ENCODE measurements at regions not wholly inside any gene's neighbourhood (a gene's known extent, or its start where the extent isn't known, plus 50 kb on each side); places are given as distances from the start of the nearest gene placed in this dataset.

DNA sequence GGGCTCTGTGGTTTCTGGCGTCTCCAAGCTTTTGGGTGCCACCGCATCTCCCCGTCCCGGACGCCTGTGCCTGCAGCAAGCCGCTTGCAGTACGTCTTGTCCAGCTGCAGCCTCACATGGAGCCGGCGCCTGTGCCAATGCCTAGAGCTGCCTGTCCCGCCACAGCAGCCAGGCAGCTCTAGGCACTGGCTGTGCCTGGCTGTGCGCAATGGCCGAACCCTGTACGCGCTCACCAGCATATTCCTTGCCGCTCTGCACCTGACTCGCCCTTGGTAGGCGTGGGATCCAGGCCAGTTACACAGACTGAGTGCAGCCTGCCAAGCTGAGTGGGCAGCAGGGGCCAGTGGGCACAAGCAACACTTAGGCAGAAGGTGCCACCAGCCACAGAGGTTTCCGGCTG is 381.2 kb upstream of the SORCS1 start:
- no peaks in the 10 kb centered on the region for H3K27me3 ChIP-seq
- intact Hi-C loops (cut with DNase I; ENCODE audit: low total_unique reads), result no loop called here
- H3K4me3 ChIP-seq, result no peak overlapping the region
- no peaks in the 10 kb centered on the region for H3K9me3 ChIP-seq
- H3K4me1 ChIP-seq, result no peaks in the 10 kb centered on the region
- H3K36me3 ChIP-seq, result no peaks in the 10 kb centered on the region
- no peak overlapping the region for H3K27ac ChIP-seq
- no peak for DNase-seq
- TF ChIP-seq, protein P1, sequence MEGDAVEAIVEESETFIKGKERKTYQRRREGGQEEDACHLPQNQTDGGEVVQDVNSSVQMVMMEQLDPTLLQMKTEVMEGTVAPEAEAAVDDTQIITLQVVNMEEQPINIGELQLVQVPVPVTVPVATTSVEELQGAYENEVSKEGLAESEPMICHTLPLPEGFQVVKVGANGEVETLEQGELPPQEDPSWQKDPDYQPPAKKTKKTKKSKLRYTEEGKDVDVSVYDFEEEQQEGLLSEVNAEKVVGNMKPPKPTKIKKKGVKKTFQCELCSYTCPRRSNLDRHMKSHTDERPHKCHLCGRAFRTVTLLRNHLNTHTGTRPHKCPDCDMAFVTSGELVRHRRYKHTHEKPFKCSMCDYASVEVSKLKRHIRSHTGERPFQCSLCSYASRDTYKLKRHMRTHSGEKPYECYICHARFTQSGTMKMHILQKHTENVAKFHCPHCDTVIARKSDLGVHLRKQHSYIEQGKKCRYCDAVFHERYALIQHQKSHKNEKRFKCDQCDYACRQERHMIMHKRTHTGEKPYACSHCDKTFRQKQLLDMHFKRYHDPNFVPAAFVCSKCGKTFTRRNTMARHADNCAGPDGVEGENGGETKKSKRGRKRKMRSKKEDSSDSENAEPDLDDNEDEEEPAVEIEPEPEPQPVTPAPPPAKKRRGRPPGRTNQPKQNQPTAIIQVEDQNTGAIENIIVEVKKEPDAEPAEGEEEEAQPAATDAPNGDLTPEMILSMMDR (IDR thresholded peaks at IDR 0.05), result no peak
- no peak for TF ChIP-seq POLR2A (IDR thresholded peaks at IDR 0.05)

DNA sequence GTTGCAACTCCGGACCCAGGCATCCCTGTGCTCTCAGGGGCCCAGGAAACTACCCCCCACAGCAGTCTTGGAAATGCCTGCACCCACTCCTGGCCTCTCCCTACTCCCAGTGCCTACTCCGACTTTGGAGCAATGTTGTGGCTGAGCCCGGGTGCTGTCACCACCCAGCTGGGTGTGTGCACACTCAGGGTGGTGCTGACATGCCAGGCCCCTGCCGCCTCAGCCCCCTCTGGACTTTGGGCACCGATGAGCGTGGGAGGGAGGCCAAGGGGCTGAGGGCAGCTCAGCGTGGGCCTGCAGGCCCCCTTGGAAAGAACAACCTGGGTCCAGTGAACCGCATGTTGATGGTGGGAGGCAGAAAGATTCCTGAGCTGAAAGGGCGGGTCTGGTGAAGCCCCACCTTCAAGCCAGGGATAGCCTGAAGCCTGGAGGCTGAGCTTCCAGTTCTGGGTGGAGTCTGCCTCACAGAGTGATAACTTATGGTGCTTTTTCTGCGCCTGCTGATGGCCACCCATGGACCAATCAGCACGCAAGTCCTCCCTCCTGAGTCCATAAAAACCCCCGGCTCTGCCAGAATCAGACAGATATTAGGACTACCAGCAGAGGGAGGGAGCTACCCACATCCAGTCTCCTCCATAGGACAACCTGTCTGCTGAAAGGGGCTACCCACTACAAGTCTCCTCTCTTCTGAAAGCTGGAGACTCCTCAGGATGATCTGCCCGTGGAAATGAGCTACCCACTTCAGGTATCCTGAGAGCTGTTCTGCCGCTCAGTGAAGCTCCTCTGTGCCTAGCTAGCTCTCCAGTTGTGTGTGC is 380.4 kb upstream of the SORCS1 start:
- TF ChIP-seq, protein P1 (IDR thresholded peaks at IDR 0.05), result no peak
- TF ChIP-seq POLR2A (IDR thresholded peaks at IDR 0.05), result no peak
- Histone ChIP-seq H3K9me3 (no peaks in the 10 kb centered on the region), H3K36me3 (no peaks in the 10 kb centered on the region), H3K4me1 (no peaks in the 10 kb centered on the region), H3K4me3 (no peak overlapping the region), H3K27ac (no peak overlapping the region), H3K27me3 (no peaks in the 10 kb centered on the region)
- no peak for DNase-seq
- intact Hi-C loops (cut with DNase I; ENCODE audit: low total_unique reads), result no loop called here

DNA sequence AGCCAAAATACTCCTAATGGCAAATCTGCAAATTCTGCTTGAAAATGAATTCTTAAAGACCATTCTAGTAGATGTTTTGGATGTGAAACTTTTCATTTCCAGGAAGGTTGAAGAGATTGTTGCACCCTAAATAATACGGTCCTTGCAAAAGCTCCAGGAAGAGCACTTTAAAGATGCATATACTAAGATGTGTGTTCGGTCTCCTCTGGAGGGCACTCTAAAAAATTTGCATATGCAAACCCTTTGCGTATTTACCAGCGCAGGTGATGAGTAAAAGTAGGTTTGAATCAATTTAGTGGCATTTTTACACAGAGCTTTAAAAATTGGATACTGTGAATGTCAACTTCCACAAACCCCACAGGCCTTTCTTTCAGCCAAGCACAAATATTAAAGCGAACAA is 378.1 kb upstream of the SORCS1 start:
- TF ChIP-seq POLR2A (IDR thresholded peaks at IDR 0.05), result no peak
- TF ChIP-seq, protein P1 (IDR thresholded peaks at IDR 0.05), result no peak
- H3K27ac ChIP-seq, result no peak overlapping the region
- H3K27me3 ChIP-seq, result no peaks in the 10 kb centered on the region
- DNase-seq, result no peak
- intact Hi-C loops (cut with DNase I; ENCODE audit: low total_unique reads), result no loop called here
- H3K9me3 ChIP-seq, result no peaks in the 10 kb centered on the region
- H3K36me3 ChIP-seq, result no peaks in the 10 kb centered on the region
- no peaks in the 10 kb centered on the region for H3K4me1 ChIP-seq
- no peak overlapping the region for H3K4me3 ChIP-seq

DNA sequence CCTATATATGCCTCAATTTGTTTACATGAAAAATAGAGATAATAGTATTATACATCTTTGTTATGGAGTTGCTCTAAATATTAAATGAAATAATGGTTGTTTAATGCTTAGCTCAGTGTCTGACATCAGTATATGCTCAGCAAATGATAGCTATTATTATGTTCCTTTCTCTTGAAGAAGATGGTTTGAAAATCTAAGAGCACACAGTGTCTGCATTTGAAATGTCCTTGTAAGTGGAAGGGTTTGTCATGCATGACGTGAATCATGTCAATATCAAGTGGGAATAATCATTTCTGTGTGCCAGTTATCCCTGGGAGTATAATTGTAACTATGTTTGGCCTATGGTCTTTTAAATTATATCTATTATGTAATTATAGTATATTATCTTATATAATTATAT is 377.5 kb upstream of the SORCS1 start:
- Histone ChIP-seq H3K27ac (no peak overlapping the region), H3K4me1 (no peaks in the 10 kb centered on the region), H3K4me3 (no peak overlapping the region), H3K36me3 (no peaks in the 10 kb centered on the region), H3K9me3 (no peaks in the 10 kb centered on the region), H3K27me3 (no peaks in the 10 kb centered on the region)
- intact Hi-C loops (cut with DNase I; ENCODE audit: low total_unique reads), result no loop called here
- no peak for DNase-seq
- TF ChIP-seq, protein P1 (IDR thresholded peaks at IDR 0.05), result no peak
- TF ChIP-seq POLR2A (IDR thresholded peaks at IDR 0.05), result no peak

DNA sequence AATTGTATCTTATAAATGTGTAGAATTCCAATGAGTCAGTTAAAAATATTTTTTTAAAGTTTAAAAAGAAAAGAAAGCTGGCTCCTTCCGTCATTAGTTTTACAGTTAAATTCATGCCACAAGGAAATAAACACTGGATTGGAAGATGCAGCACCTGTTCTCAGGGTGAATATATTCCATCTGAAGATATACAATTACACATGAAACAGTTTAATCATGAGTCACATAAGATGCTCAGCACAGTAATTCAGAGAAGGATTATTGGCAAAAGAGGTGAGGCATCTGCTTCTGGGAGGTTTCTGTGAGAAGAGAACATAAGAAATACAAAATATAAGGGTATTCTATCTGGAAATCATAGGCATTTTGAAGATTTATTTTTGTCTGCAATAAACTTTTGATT is 376.5 kb upstream of the SORCS1 start:
- Histone ChIP-seq H3K27me3 (no peaks in the 10 kb centered on the region), H3K4me1 (no peaks in the 10 kb centered on the region), H3K27ac (no peak overlapping the region), H3K4me3 (no peak overlapping the region), H3K9me3 (no peaks in the 10 kb centered on the region), H3K36me3 (no peaks in the 10 kb centered on the region)
- no peak for DNase-seq
- intact Hi-C loops (cut with DNase I; ENCODE audit: low total_unique reads), result no loop called here
- TF ChIP-seq, protein P1 (IDR thresholded peaks at IDR 0.05), result no peak
- TF ChIP-seq POLR2A (IDR thresholded peaks at IDR 0.05), result no peak

All from uterus (tissue), 3 donors.